ENCODE measurements at regions not wholly inside any gene's neighbourhood (a gene's known extent, or its start where the extent isn't known, plus 50 kb on each side); places are given as distances from the start of the nearest gene placed in this dataset.

- no peak overlapping the region for H3K4me3 Mint-ChIP-seq
- H3K27me3 Mint-ChIP-seq = no peaks in the 10 kb centered on the region
- no peaks in the 10 kb centered on the region for H3K9me3 ChIP-seq (ENCODE audit: low read length)
- H3K36me3 Mint-ChIP-seq = no peaks in the 10 kb centered on the region
- H3K27ac ChIP-seq (ENCODE audit: low read depth, low read length) = no peak overlapping the region
- H3K4me1 ChIP-seq (ENCODE audit: insufficient read depth, low read length) = no peaks in the 10 kb centered on the region
- ChIA-PET POLR2A (no interaction called here), CTCF (no interaction called here)
- no peaks in the 10 kb centered on the region for H3K4me1 Mint-ChIP-seq
- H3K9me3 Mint-ChIP-seq = peaks cover 0 to 15% (median 3%) of the 10 kb centered on the region in 5 donors
- no peak for DNase-seq
- H3K36me3 ChIP-seq (ENCODE audit: insufficient read depth, low read length) = no peaks in the 10 kb centered on the region
- no peak overlapping the region for H3K27ac Mint-ChIP-seq
- H3K27me3 ChIP-seq (ENCODE audit: insufficient read depth, low read length, poor library complexity, severe bottlenecking) = no peaks in the 10 kb centered on the region
- no peak overlapping the region for H3K4me3 ChIP-seq (ENCODE audit: low read length)
Measured at GRCh38 chr13:34589581-34589980, 352.5 kb upstream of the NBEA start.

GRCh38 chr13:34591129-34591528 is 350.9 kb upstream of the NBEA start:
- no peak overlapping the region for H3K4me3 ChIP-seq (ENCODE audit: low read length)
- H3K36me3 ChIP-seq (ENCODE audit: insufficient read depth, low read length) = no peaks in the 10 kb centered on the region
- H3K4me3 Mint-ChIP-seq = no peak overlapping the region
- H3K27ac Mint-ChIP-seq = no peak overlapping the region
- DNase-seq = no peak
- H3K9me3 Mint-ChIP-seq = peaks cover under 1 to 15% (median 6%) of the 10 kb centered on the region in 5 donors
- H3K9me3 ChIP-seq (ENCODE audit: low read length) = no peaks in the 10 kb centered on the region
- no peak overlapping the region for H3K27ac ChIP-seq (ENCODE audit: low read depth, low read length)
- H3K27me3 ChIP-seq (ENCODE audit: insufficient read depth, low read length, poor library complexity, severe bottlenecking) = no peaks in the 10 kb centered on the region
- POLR2A ChIA-PET = no interaction called here
- no peaks in the 10 kb centered on the region for H3K36me3 Mint-ChIP-seq
- H3K27me3 Mint-ChIP-seq = no peaks in the 10 kb centered on the region
- H3K4me1 Mint-ChIP-seq = no peaks in the 10 kb centered on the region
- CTCF ChIA-PET = no interaction called here
- H3K4me1 ChIP-seq (ENCODE audit: insufficient read depth, low read length) = no peaks in the 10 kb centered on the region

GRCh38 chr13:34591900-34592529 is 350.1 kb upstream of the NBEA start:
- no peaks in the 10 kb centered on the region for H3K4me1 ChIP-seq (ENCODE audit: insufficient read depth, low read length)
- Mint-ChIP-seq H3K4me3 (no peak overlapping the region), H3K9me3 (peaks cover under 1 to 8% (median 4%) of the 10 kb centered on the region in 5 donors), H3K36me3 (no peaks in the 10 kb centered on the region), H3K27ac (no peak overlapping the region), H3K27me3 (no peaks in the 10 kb centered on the region), H3K4me1 (no peaks in the 10 kb centered on the region)
- no peaks in the 10 kb centered on the region for H3K9me3 ChIP-seq (ENCODE audit: low read length)
- ChIA-PET POLR2A (no interaction called here), CTCF (no interaction called here)
- no peaks in the 10 kb centered on the region for H3K36me3 ChIP-seq (ENCODE audit: insufficient read depth, low read length)
- no peak for DNase-seq
- no peaks in the 10 kb centered on the region for H3K27me3 ChIP-seq (ENCODE audit: insufficient read depth, low read length, poor library complexity, severe bottlenecking)
- H3K4me3 ChIP-seq (ENCODE audit: low read length) = no peak overlapping the region
- H3K27ac ChIP-seq (ENCODE audit: low read depth, low read length) = no peak overlapping the region

- ChIA-PET POLR2A (no interaction called here), CTCF (no interaction called here)
- no peak for DNase-seq
- no peaks in the 10 kb centered on the region for H3K36me3 Mint-ChIP-seq
- H3K36me3 ChIP-seq (ENCODE audit: insufficient read depth, low read length) = no peaks in the 10 kb centered on the region
- no peaks in the 10 kb centered on the region for H3K9me3 ChIP-seq (ENCODE audit: low read length)
- no peaks in the 10 kb centered on the region for H3K27me3 Mint-ChIP-seq
- H3K27ac Mint-ChIP-seq = no peak overlapping the region
- H3K4me3 Mint-ChIP-seq = no peak overlapping the region
- H3K9me3 Mint-ChIP-seq = peaks cover 0 to 8% (median 4%) of the 10 kb centered on the region in 5 donors
- no peaks in the 10 kb centered on the region for H3K4me1 Mint-ChIP-seq
- no peak overlapping the region for H3K4me3 ChIP-seq (ENCODE audit: low read length)
- no peaks in the 10 kb centered on the region for H3K4me1 ChIP-seq (ENCODE audit: insufficient read depth, low read length)
- no peak overlapping the region for H3K27ac ChIP-seq (ENCODE audit: low read depth, low read length)
- no peaks in the 10 kb centered on the region for H3K27me3 ChIP-seq (ENCODE audit: insufficient read depth, low read length, poor library complexity, severe bottlenecking)
Measured at GRCh38 chr13:34593658-34594057, 348.4 kb upstream of the NBEA start.

GRCh38 chr13:34594507-34594906 is 347.6 kb upstream of the NBEA start:
- ChIA-PET POLR2A (no interaction called here), CTCF (no interaction called here)
- Histone ChIP-seq H3K27ac (ENCODE audit: low read depth, low read length) (no peak overlapping the region), H3K27me3 (ENCODE audit: insufficient read depth, low read length, poor library complexity, severe bottlenecking) (no peaks in the 10 kb centered on the region), H3K4me3 (ENCODE audit: low read length) (no peak overlapping the region), H3K36me3 (ENCODE audit: insufficient read depth, low read length) (no peaks in the 10 kb centered on the region), H3K4me1 (ENCODE audit: insufficient read depth, low read length) (no peaks in the 10 kb centered on the region), H3K9me3 (ENCODE audit: low read length) (no peaks in the 10 kb centered on the region)
- Mint-ChIP-seq H3K4me3 (no peak overlapping the region), H3K4me1 (no peaks in the 10 kb centered on the region), H3K27ac (no peak overlapping the region), H3K36me3 (no peaks in the 10 kb centered on the region), H3K27me3 (no peaks in the 10 kb centered on the region), H3K9me3 (peaks cover 0 to 8% (median 4%) of the 10 kb centered on the region in 5 donors)
- no peak for DNase-seq

- no peaks in the 10 kb centered on the region for H3K36me3 Mint-ChIP-seq
- H3K36me3 ChIP-seq (ENCODE audit: insufficient read depth, low read length) = no peaks in the 10 kb centered on the region
- H3K4me3 ChIP-seq (ENCODE audit: low read length) = no peak overlapping the region
- no peak for DNase-seq
- no peaks in the 10 kb centered on the region for H3K27me3 ChIP-seq (ENCODE audit: insufficient read depth, low read length, poor library complexity, severe bottlenecking)
- H3K4me1 ChIP-seq (ENCODE audit: insufficient read depth, low read length) = no peaks in the 10 kb centered on the region
- peaks cover 2 to 9% (median 4%) of the 10 kb centered on the region in 5 donors for H3K9me3 Mint-ChIP-seq
- no peaks in the 10 kb centered on the region for H3K27me3 Mint-ChIP-seq
- H3K27ac ChIP-seq (ENCODE audit: low read depth, low read length) = no peak overlapping the region
- H3K4me3 Mint-ChIP-seq = no peak overlapping the region
- CTCF ChIA-PET = no interaction called here
- no peak overlapping the region for H3K27ac Mint-ChIP-seq
- H3K4me1 Mint-ChIP-seq = no peaks in the 10 kb centered on the region
- no peaks in the 10 kb centered on the region for H3K9me3 ChIP-seq (ENCODE audit: low read length)
- POLR2A ChIA-PET = no interaction called here
Measured at GRCh38 chr13:34608331-34608730, 333.7 kb upstream of the NBEA start.

GRCh38 chr13:34611671-34612070 is 330.4 kb upstream of the NBEA start:
- no peaks in the 10 kb centered on the region for H3K27me3 Mint-ChIP-seq
- H3K36me3 Mint-ChIP-seq = no peaks in the 10 kb centered on the region
- ChIA-PET CTCF (no interaction called here), POLR2A (no interaction called here)
- Histone ChIP-seq H3K4me3 (ENCODE audit: low read length) (no peak overlapping the region), H3K27me3 (ENCODE audit: insufficient read depth, low read length, poor library complexity, severe bottlenecking) (no peaks in the 10 kb centered on the region), H3K27ac (ENCODE audit: low read depth, low read length) (no peak overlapping the region), H3K36me3 (ENCODE audit: insufficient read depth, low read length) (no peaks in the 10 kb centered on the region), H3K9me3 (ENCODE audit: low read length) (no peaks in the 10 kb centered on the region), H3K4me1 (ENCODE audit: insufficient read depth, low read length) (no peaks in the 10 kb centered on the region)
- DNase-seq = no peak
- peaks cover under 1 to 5% (median 3%) of the 10 kb centered on the region in 5 donors for H3K9me3 Mint-ChIP-seq
- no peak overlapping the region for H3K4me3 Mint-ChIP-seq
- no peaks in the 10 kb centered on the region for H3K4me1 Mint-ChIP-seq
- H3K27ac Mint-ChIP-seq = no peak overlapping the region

GRCh38 chr13:34617473-34618083 is 324.5 kb upstream of the NBEA start:
- DNase-seq = no peak
- peaks cover 0 to 1% of the 10 kb centered on the region in 2 donors for H3K27me3 Mint-ChIP-seq
- Histone ChIP-seq H3K4me1 (ENCODE audit: insufficient read depth, low read length) (no peaks in the 10 kb centered on the region), H3K9me3 (ENCODE audit: low read length) (no peaks in the 10 kb centered on the region), H3K27ac (ENCODE audit: low read depth, low read length) (no peak overlapping the region), H3K4me3 (ENCODE audit: low read length) (no peak overlapping the region), H3K27me3 (ENCODE audit: insufficient read depth, low read length, poor library complexity, severe bottlenecking) (no peaks in the 10 kb centered on the region), H3K36me3 (ENCODE audit: insufficient read depth, low read length) (no peaks in the 10 kb centered on the region)
- no peaks in the 10 kb centered on the region for H3K36me3 Mint-ChIP-seq
- no peak overlapping the region for H3K27ac Mint-ChIP-seq
- ChIA-PET POLR2A (no interaction called here), CTCF (no interaction called here)
- peaks cover 0 to 3% (median 3%) of the 10 kb centered on the region in 5 donors for H3K9me3 Mint-ChIP-seq
- H3K4me3 Mint-ChIP-seq = no peak overlapping the region
- H3K4me1 Mint-ChIP-seq = no peaks in the 10 kb centered on the region

All from CD8-positive, alpha-beta memory T cell (primary cell).